ENCODE measurements at regions not wholly inside any gene's neighbourhood (a gene's known extent, or its start where the extent isn't known, plus 50 kb on each side); places are given as distances from the start of the nearest gene placed in this dataset.
"Not testable (repeated sequence)": the region's sequence is repeated elsewhere in the genome, so short reads cannot be mapped to it uniquely, and the experiment has no call there.

DNA sequence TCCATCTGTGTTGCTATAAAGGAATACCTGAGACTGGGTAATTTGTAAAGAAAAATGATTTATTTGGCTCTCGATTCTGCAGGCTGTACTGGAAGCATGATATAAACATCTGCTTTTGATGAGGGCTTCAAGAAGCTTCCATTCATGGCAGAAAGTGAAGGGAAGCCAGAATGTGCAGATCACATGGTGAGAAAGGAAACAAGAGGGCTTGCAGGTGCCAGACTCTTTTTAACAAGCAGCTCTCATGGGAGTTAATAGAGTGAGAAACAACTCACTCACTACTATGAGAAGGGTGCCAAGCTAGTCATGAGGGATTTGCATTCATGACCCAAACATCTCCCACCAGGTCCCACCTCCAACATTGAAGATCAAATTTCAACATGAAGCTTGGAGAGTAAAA lies 247.2 kb downstream of the ZIC4 start:
- no peaks in the 10 kb centered on the region for H3K9me2 ChIP-seq
- TF ChIP-seq CTCF (IDR thresholded peaks at IDR 0.05) (no peak), PBX3 (IDR thresholded peaks at IDR 0.05) (no peak), FOXJ3 (CRISPR knock-in tag; IDR thresholded peaks at IDR 0.05) (no peak), NFIC (IDR thresholded peaks at IDR 0.05; ENCODE audit: borderline replicate concordance) (no peak)
- H3K79me2 ChIP-seq (ENCODE audit: insufficient read depth): no peaks in the 10 kb centered on the region
- no peaks in the 10 kb centered on the region for H3K9me3 ChIP-seq
- no peak overlapping the region for H3K4me3 ChIP-seq (ENCODE audit: low read depth in 2 of 2, low read length in 1 of 2)
- H3K4me2 ChIP-seq: no peak overlapping the region
- H3F3A ChIP-seq (replicated peaks; ENCODE audit: insufficient read depth): no peaks in the 10 kb centered on the region
- no peaks in the 10 kb centered on the region for H3K27me3 ChIP-seq (ENCODE audit: insufficient read depth)
- CTCF ChIA-PET: no interaction called here
- H2AFZ ChIP-seq (ENCODE audit: low read depth): no peak overlapping the region
- H3K9ac ChIP-seq: no peak overlapping the region
- H3K27ac ChIP-seq (ENCODE audit: low read depth in 2 of 2, low read length in 1 of 2): no peak overlapping the region
- H4K20me1 ChIP-seq (ENCODE audit: insufficient read depth): no peaks in the 10 kb centered on the region
- no peaks in the 10 kb centered on the region for H3K36me3 ChIP-seq (replicated peaks in 1 of 2; ENCODE audit: control insufficient read depth in 1 of 2, insufficient read depth in 2 of 2, low read length in 1 of 2)
- WGBS (ENCODE audit: low lambda C conversion rate): 0% methylated on average over 1 of the region's 1 CpG
- no peak for DNase-seq
- POLR2A ChIA-PET: no interaction called here
- H3K4me1 ChIP-seq (ENCODE audit: control insufficient read depth in 1 of 2, insufficient read depth in 2 of 2, low read depth in 1 of 2, low read length in 1 of 2): no peaks in the 10 kb centered on the region

- DNase-seq: no peak
- CTCF ChIA-PET: interaction anchor here (1.6 kb wide), 1 partner anchor 35 kb away, joined by 4 read pairs; no protein-coding TSS in a partner anchor
Observed at GRCh38 chr3:147157631-147158030, 248.7 kb downstream of the ZIC4 start.

GRCh38 chr3:147154988-147155387 lies 251.4 kb downstream of the ZIC4 start:
- H3K79me2 ChIP-seq (ENCODE audit: insufficient read depth); H3K9ac ChIP-seq; H3K4me3 ChIP-seq (ENCODE audit: low read depth in 2 of 2, low read length in 1 of 2); CTCF ChIA-PET; DNase-seq; H4K20me1 ChIP-seq (ENCODE audit: insufficient read depth); H3K36me3 ChIP-seq (replicated peaks in 1 of 2; ENCODE audit: control insufficient read depth in 1 of 2, insufficient read depth in 2 of 2, low read length in 1 of 2); H3F3A ChIP-seq (replicated peaks; ENCODE audit: insufficient read depth); H3K4me1 ChIP-seq (ENCODE audit: control insufficient read depth in 1 of 2, insufficient read depth in 2 of 2, low read depth in 1 of 2, low read length in 1 of 2); H3K4me2 ChIP-seq; H3K9me2 ChIP-seq; POLR2A ChIA-PET; H2AFZ ChIP-seq (ENCODE audit: low read depth); H3K9me3 ChIP-seq; H3K27ac ChIP-seq (ENCODE audit: low read depth in 2 of 2, low read length in 1 of 2); H3K27me3 ChIP-seq (ENCODE audit: insufficient read depth): not testable (repeated sequence)
- WGBS (ENCODE audit: low lambda C conversion rate): 6% methylated on average over 5 of the region's 10 CpGs

More at GRCh38 chr3:147157631-147158030, 248.7 kb downstream of the ZIC4 start:
- Histone ChIP-seq H3K9ac (no peak overlapping the region), H3K27me3 (ENCODE audit: insufficient read depth) (no peaks in the 10 kb centered on the region), H3K4me2 (no peak overlapping the region), H3F3A (replicated peaks; ENCODE audit: insufficient read depth) (no peaks in the 10 kb centered on the region), H2AFZ (ENCODE audit: low read depth) (no peak overlapping the region), H3K9me2 (no peaks in the 10 kb centered on the region), H4K20me1 (ENCODE audit: insufficient read depth) (no peaks in the 10 kb centered on the region), H3K79me2 (ENCODE audit: insufficient read depth) (no peaks in the 10 kb centered on the region), H3K36me3 (replicated peaks in 1 of 2; ENCODE audit: control insufficient read depth in 1 of 2, insufficient read depth in 2 of 2, low read length in 1 of 2) (no peaks in the 10 kb centered on the region), H3K4me1 (ENCODE audit: control insufficient read depth in 1 of 2, insufficient read depth in 2 of 2, low read depth in 1 of 2, low read length in 1 of 2) (no peaks in the 10 kb centered on the region), H3K9me3 (no peaks in the 10 kb centered on the region), H3K27ac (ENCODE audit: low read depth in 2 of 2, low read length in 1 of 2) (no peak overlapping the region; a peak in 1 of 4 replicates), H3K4me3 (ENCODE audit: low read depth in 2 of 2, low read length in 1 of 2) (no peak overlapping the region)
- WGBS (ENCODE audit: low lambda C conversion rate): under 1% methylated on average over 3 of the region's 3 CpGs
- TF ChIP-seq USF2 (IDR thresholded peaks at IDR 0.05; ENCODE audit: borderline replicate concordance, low read depth, low read length) (no peak), TEAD4 (IDR thresholded peaks at IDR 0.05; ENCODE audit: borderline replicate concordance, insufficient read depth) (no peak), TCF12 (IDR thresholded peaks at IDR 0.05) (no peak)
- POLR2A ChIA-PET: no interaction called here

Data from SK-N-SH (cell line).